Renal pelvis (tissue), 1 donor: ENCODE measurements at regions not wholly inside any gene's neighbourhood (a gene's known extent, or its start where the extent isn't known, plus 50 kb on each side); places are given as distances from the start of the nearest gene placed in this dataset.
A peak's percentile ranks its signal among the peaks of the same experiment; 100 is the strongest.

Experiments used
- DNase-seq: peaks from one replicate; pipeline ENCODE4 v3.0.0-alpha.2; 2013

GRCh38 chr20:52490711-52491430 is 299.3 kb upstream of the ZFP64 start:
- DNase-seq: no peak

- DNase-seq: no peak
These were observed 292.9 kb upstream of the ZFP64 start for GRCh38 chr20:52484438-52484837.

GRCh38 chr20:52483382-52483781 is 291.8 kb upstream of the ZFP64 start:
- no peak for DNase-seq

GRCh38 chr20:52482044-52482443 is 290.5 kb upstream of the ZFP64 start:
- DNase-seq: no peak

GRCh38 chr20:52481443-52481842 is 289.9 kb upstream of the ZFP64 start:
- DNase-seq: peak; percentile 65

- no peak for DNase-seq
These were observed 284.6 kb upstream of the ZFP64 start for GRCh38 chr20:52476074-52476750.

GRCh38 chr20:52473186-52473585 is 281.6 kb upstream of the ZFP64 start:
- no peak for DNase-seq

GRCh38 chr20:52470561-52470960 is 279.0 kb upstream of the ZFP64 start:
- DNase-seq: no peak

- no peak for DNase-seq
These were observed 277.5 kb upstream of the ZFP64 start for GRCh38 chr20:52469128-52469527.

- DNase-seq: no peak
These were observed 274.4 kb upstream of the ZFP64 start for GRCh38 chr20:52465991-52466390.

GRCh38 chr20:52461582-52461981 is 270.0 kb upstream of the ZFP64 start:
- DNase-seq: no peak

- DNase-seq: no peak
These were observed 267.6 kb upstream of the ZFP64 start for GRCh38 chr20:52459150-52459549.

- no peak for DNase-seq
These were observed 266.2 kb upstream of the ZFP64 start for GRCh38 chr20:52457826-52458225.

GRCh38 chr20:52454660-52455059 is 263.1 kb upstream of the ZFP64 start:
- DNase-seq: no peak

- no peak for DNase-seq
These were observed 257.1 kb upstream of the ZFP64 start for GRCh38 chr20:52448513-52449232.

GRCh38 chr20:52447225-52447551 is 255.6 kb upstream of the ZFP64 start:
- DNase-seq: no peak

- DNase-seq: no peak
These were observed 255.0 kb upstream of the ZFP64 start for GRCh38 chr20:52446421-52447224.

GRCh38 chr20:52444455-52444854 is 252.9 kb upstream of the ZFP64 start:
- no peak for DNase-seq

GRCh38 chr20:52443874-52444273 is 252.3 kb upstream of the ZFP64 start:
- no peak for DNase-seq

- DNase-seq: no peak
These were observed 250.1 kb upstream of the ZFP64 start for GRCh38 chr20:52441710-52442109.

GRCh38 chr20:52439375-52439774 is 247.8 kb upstream of the ZFP64 start:
- no peak for DNase-seq

GRCh38 chr20:52438326-52438963 is 246.9 kb upstream of the ZFP64 start:
- DNase-seq: no peak
